ENCODE measurements at regions not wholly inside any gene's neighbourhood (a gene's known extent, or its start where the extent isn't known, plus 50 kb on each side); places are given as distances from the start of the nearest gene placed in this dataset.
"Not testable (repeated sequence)": the region's sequence is repeated elsewhere in the genome, so short reads cannot be mapped to it uniquely, and the experiment has no call there.

DNA sequence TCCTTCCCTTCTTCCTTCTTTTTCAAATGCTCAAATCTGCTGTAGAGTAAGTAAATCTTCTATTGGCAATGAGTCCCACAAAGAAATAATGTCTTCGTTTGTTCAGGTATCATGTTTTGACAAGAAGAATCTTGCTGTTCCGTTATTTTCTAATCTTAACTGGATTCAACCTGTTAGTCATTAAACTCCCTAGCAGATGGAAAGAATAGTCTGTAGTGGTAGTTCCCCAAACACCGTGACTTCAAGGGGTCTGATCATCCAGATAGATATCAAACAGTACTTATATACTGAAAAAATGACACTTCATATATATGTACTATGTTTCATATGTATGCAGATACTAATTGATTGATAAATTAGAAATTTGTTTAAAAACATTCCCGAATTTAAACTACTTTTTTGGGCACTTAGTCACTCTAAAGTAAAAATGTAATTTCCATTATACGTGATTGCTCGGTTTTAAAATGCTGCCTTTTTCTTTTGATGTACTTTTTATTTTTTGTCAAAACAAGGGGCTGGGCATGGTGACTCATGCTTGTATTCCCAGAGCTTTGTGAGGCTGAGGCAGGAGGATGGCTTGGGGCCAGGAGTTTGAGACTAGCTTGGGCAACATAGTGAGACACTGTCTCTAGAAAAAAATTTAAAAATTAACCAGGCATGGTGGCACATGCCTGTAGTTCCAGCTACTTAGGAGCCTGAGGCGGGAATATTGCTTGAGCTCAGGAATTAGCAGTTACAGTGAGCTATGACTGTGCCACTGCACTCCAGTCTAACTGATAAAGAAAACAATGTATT is 335.7 kb upstream of the SNX7 start:
- no peak for DNase-seq

DNA sequence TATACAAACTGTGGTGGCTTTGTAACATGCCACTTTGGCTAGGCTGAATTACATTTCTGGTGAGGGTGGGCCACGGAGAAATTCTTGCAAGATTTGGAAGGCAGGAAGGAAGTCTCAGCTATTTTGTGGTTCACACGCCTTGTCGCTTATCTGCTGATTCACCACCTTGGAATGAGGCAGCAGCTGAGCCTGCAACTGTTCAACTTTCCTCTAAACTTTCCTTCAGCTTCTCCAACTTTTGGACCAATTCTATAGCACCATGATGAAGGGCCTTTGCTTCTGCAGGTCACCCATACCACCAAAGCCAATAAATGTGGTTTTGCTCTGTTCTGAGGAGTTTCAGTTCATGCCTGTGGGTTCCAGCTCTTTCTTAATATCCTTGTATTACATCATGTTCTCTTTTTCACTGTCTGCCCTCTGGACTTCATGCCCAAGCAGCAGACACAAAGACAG is 337.6 kb upstream of the SNX7 start:
- DNase-seq = no peak

DNA sequence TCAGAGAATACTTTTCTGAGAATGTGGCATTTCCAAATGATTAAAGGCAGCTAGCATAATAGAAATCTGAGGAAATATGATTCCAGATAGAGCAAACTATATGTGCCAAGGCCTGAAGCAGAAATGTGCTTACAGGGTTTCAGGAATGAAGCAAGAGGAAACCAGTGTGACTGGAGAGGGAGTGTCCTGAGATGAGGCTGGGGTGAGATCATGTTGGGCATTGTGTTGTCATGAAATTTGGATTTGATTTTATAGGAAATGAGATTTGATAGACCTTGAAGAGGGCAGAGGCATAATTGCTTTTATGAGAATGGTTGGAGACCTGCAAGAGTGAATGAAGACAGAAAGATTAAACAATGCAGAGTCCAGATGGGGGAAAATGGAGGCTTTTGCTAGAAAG is 338.1 kb upstream of the SNX7 start:
- DNase-seq = no peak

- no peak for DNase-seq
These were observed 338.6 kb upstream of the SNX7 start for GRCh38 chr1:98322966-98323365.

DNA sequence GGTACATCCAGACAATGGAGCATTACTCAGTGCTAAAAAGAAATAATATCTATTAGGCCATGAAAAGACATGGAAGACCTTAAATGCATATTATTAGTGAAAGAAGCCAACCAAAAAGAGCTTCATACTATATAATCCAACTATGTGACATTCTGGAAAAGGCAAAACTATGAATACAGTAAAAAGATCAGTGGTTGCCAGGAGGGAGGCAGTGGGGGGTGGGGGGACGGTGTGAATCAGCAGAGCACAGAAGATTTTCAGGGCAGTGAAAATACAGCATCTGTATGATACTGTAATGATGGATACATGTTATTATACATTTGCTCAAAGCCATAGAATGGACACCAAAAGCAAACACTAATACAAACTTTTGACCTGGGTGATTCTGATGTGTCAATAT is 339.4 kb upstream of the SNX7 start:
- no peak for DNase-seq

DNA sequence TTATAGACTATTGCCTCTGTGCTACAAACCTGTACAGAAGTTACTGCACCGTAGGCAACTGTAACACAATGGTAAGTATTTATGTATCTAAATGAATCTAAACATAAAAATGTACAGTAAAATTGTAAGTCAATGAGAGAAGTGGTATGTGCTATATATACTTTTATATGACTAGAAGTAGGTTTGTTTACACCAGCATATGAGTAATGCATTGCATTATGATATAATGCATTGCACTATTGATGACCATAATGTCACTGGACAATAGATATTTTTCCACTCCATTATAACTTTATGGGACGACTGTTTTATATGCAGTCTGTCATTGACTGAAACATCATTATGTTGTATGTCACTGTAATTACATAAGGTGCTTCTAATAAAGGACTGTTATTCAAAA is 340.3 kb upstream of the SNX7 start:
- DNase-seq = no peak

DNA sequence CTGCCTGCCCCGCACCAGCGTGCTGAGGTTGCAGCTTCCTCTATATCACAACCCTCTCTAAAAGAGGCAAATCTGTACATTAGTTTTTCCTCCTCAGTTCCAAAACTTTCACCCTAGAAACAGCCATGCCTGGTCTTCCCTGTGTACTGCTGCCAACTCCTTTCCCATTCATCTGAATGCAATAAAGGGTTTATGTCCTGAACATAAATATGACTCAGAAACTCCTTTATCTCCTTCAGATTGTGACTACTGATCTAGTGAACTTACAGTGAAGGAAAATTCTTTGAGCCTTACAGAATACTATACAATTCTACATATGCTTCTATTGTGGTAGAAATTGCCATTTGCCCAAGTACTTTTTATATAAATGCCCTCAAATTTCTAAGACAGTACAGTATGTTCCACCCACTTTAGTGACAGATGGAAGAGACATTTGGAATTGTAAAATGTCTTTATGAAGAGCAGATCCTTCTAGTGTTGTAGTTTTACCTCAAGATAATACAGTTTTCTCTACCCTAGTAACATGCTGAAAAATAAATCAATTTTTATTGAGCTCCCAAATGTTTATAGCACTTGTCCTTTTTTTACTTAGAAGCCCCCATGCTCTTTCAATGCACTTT is 345.1 kb upstream of the SNX7 start:
- no peak for DNase-seq

DNA sequence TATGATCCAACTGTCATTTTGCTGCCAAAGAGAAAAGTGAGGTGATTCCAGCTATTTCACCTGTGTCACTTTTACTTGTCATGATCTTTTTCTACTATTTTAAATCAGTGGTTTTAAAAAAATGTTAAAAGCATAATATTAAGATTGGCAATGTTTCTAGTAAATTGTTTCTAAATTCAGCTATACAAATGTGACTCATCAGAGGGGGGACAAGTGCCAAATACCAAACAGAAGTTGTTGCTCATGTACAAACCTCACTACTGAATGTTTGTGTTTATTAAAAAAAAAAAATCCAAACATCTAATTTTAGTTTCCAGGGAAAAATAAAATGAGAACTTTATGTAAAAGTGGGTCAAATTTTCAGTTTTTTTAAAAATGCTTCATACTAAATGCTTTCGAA is 346.2 kb upstream of the SNX7 start:
- no peak for DNase-seq

GRCh38 chr1:98314601-98315000 is 346.9 kb upstream of the SNX7 start:
- no peak for DNase-seq

DNA sequence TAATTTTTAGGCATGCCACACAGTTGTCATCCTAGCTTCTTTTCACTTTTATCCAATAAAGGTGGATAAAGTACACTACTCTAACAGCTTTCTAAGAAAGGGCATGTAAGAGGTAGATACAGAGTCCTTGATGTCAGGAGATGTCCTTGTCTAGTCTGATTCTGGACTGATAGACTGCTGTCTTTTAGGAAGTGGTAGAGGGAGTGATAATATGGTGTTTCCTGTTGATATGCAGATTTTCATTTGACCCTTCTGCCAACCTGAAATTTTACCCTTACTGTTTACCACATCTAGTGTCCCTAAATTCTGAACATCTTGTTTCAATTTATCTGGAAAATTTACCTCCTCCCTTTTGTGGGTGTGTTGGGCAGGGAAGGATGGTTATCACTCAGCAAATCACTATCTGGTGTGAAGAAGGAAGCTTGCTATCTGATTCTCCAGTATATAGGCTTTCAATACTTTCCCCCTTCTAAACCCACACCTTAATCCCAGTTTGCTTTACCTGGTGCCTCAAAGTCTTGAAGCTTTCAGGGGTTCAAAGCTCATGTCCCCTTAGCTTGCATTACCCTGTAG is 354.9 kb upstream of the SNX7 start:
- no peak for DNase-seq

GRCh38 chr1:98305362-98305761 is 356.2 kb upstream of the SNX7 start:
- DNase-seq = no peak

DNA sequence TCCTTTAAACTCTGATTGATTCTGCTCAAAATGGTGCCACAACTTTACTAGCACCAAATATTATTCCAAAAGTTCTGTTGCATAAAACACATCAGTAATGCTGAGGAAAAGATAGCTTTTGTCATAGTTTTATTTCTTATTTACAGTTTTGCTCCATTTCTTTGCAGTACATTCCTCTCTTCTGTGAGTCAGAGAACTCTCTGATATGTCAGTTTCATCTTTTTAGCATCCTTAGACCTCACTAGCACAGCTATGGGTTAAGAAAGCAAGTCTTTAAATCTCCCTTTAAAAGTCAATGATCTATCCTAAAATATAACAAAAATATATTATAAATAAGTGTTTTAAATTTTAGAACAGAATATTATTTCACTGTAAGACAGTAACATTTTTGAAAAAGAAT is 356.6 kb upstream of the SNX7 start:
- DNase-seq = no peak

DNA sequence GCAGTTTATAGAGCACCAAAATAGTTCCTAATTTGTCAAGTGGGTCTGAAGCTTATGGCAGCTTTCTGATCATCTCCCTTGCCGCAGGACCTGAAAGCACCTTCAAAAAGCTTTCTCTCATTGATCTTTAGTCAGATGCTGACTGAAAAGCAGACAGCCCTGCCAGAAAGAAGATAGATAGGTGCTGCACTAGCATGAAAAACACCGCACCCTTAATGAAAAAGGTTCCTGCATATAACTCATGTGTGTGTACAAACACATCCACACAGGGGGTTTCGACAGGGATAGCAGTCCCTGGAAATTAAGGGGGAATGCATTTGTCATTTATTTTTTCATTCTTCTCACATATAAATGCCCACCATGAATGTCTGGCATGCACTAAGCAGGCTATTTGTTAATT is 361.7 kb upstream of the SNX7 start:
- no peak for DNase-seq

- no peak for DNase-seq
These were observed 362.2 kb upstream of the SNX7 start for GRCh38 chr1:98299313-98299712.

- no peak for DNase-seq
These were observed 363.2 kb upstream of the SNX7 start for GRCh38 chr1:98298319-98298718.

- no peak for DNase-seq
These were observed 364.8 kb upstream of the SNX7 start for GRCh38 chr1:98296681-98297080.

DNA sequence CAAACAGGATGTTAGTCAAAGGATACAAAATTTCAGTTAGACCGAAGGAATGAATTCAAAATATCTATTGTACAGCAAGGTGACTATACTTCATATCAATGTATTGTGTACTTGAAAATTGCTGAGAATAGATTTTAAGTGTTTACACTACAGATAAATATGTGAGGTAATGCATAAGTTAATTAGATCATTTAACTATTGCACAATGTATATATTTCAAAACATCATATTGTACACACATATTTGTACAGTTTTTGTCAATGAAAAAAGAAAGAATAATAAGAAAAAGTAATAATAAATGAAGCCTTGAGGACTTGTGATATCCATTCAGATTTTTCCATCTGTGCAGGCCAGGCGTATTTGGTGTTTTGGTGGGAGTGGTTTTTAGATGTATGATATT is 367.4 kb upstream of the SNX7 start:
- no peak for DNase-seq

GRCh38 chr1:98292994-98293393 is 368.5 kb upstream of the SNX7 start:
- DNase-seq = no peak

DNA sequence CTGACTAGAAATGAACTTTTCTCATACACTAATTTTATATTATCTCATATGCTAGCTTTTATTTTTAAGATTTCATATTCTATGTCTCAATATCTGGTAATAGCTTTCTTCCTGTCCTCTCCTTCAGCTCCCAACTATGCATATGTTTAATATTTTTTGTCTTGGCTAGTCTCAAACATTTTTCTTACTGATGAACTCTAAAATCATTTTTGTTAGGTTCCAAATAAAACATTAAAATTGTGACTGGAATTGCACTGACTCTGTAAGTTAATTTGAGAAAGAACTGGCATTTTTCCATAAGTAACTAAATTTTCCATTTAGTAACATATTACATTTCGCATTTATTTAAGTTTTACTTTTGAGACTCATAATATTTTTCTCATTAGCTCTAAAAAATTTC is 368.5 kb upstream of the DPYD start:
- DNase-seq = no peak

- DNase-seq = no peak
These were observed 367.7 kb upstream of the DPYD start for GRCh38 chr1:98288494-98288893.

GRCh38 chr1:98287626-98288025 is 366.8 kb upstream of the DPYD start:
- no peak for DNase-seq

DNA sequence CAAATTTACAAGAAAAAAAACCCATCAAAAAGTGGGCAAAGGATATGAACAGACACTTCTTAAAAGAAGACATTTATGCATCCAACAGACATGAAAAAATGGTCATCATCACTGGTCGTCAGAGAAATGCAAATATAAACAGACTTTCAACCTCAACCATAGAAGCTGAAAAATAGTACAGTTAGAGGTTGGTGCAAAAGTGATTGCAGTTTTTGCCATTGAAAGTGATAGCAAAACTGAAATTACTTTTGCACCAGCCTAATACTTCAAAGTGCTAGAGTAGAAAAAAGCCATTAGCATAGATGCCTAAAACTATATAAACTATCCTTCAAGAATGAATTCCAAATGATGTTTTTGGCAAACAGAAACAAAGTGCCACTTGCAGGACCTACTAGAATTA is 365.8 kb upstream of the DPYD start:
- no peak for DNase-seq

DNA sequence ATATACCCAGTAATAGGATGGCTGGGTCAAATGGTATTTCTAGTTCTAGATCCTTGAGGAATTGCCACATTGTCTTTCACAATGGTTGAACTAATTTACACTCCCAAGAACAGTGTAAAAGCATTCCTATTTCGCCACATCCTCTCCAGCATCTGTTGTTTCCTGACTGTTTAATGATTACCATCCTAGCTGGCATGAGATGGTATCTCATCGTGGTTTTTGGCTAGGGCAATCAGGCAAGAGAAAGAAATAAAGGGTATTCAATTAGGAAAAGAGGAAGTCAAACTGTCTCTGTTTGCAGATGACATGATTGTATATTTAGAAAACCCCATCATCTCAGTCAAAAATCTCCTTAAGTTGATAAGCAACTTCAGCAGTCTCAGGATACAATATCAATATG is 364.5 kb upstream of the DPYD start:
- not testable (repeated sequence) for DNase-seq

- DNase-seq = no peak
These were observed 359.2 kb upstream of the DPYD start for GRCh38 chr1:98280049-98280448.

DNA sequence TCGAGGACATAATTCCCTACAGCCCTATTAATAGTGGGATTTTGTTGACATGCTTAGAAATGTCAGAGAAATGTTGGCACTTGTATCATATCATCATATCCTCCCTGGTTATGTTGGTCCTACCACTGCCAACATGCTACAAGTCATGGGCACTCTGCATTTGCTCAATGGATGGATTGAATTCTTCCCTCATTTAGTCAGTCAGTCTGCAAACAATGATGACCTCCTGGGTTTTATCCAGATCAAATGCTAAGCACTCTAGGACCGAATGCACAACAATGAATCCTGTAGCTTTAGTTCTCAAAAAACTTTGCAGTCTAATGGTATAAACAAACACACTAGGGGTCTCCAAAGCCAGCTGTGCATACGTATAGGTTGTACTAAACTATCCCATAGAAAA is 357.2 kb upstream of the DPYD start:
- no peak for DNase-seq

All from DMS79 treated with DMSO at 0.1 percent for 48 hours (cell line).